Right atrium auricular region (tissue), 2 donors: ENCODE measurements at regions not wholly inside any gene's neighbourhood (a gene's known extent, or its start where the extent isn't known, plus 50 kb on each side); places are given as distances from the start of the nearest gene placed in this dataset.

Source experiments
- DNase-seq: peaks from one replicate; pipeline ENCODE4 v3.0.0-alpha.2; 2019; ENCODE audit warnings: low spot score
- H3K27ac ChIP-seq, 2 donors: fragments of 200-600 bp; sonication (generic); 1 replicate in 1 of 2; 2 replicates in 1 of 2; pipeline ENCODE4 v1.5.1; 2016 to 2019
- H3K27me3 ChIP-seq, 2 donors: fragments of 200-600 bp; sonication (generic); one replicate each; pipeline versions ENCODE4 v1.5.1 to v1.6.0; 2017 to 2019
- H3K36me3 ChIP-seq: fragments of 200-600 bp; sonication (generic); one replicate; pipeline ENCODE4 v1.5.1; 2016
- H3K4me1 ChIP-seq, 2 donors: fragments of 200-600 bp; sonication (generic); one replicate each; pipeline versions ENCODE4 v1.5.1 to v1.6.0; 2017 to 2019
- H3K4me3 ChIP-seq, 2 donors: fragments of 200-600 bp; sonication (generic); 1 replicate in 1 of 2; 2 replicates in 1 of 2; pipeline ENCODE4 v1.5.1; 2017 to 2019; ENCODE audit warnings: mild to moderate bottlenecking in 1 of 2, moderate library complexity in 1 of 2
- H3K9me3 ChIP-seq, 2 donors: fragments of 200-600 bp; sonication (generic); one replicate each; pipeline ENCODE4 v1.5.1; 2019
- CTCF ChIP-seq, 2 donors: fragments of 200-600 bp; sonication (generic); IDR thresholded peaks; one replicate each; pipeline ENCODE4 v1.5.1; 2019; ENCODE audit warnings: antibody characterized with exemption in 2 of 2

DNA sequence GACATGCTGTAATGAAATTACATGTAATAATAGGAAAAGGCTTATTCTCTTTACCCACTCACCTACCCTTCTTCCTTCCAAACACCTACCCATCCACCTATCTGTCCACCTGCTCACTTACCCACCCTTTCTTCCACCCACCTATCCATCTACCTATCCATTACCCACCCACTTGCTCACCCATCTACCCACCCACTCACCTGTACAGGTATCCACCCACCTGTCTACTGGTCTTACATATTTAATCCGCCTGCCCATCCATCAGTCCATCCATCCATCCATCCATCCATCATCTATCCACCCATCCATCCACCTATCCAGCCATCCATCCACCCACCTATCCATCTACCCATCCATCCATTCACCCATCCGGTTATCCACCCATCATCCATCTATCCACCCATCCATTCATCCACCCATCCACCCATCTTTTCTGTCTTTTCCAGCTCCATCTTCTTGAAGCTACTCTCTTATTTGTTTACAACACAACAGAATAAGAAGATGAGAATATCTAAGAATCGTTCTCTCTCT lies 133.3 kb upstream of the STX18 start:
- Histone ChIP-seq H3K27me3 (no peaks in the 10 kb centered on the region), H3K9me3 (no peaks in the 10 kb centered on the region), H3K4me1 (no peaks in the 10 kb centered on the region), H3K27ac (no peak overlapping the region), H3K4me3 (no peak overlapping the region), H3K36me3 (no peaks in the 10 kb centered on the region)
- DNase-seq = no peak
- no peak for TF ChIP-seq CTCF (IDR thresholded peaks at IDR 0.05)

GRCh38 chr4:4673070-4673469 lies 131.2 kb upstream of the STX18 start:
- H3K27me3 ChIP-seq = no peaks in the 10 kb centered on the region
- H3K27ac ChIP-seq = no peak overlapping the region
- no peak for TF ChIP-seq CTCF (IDR thresholded peaks at IDR 0.05)
- no peaks in the 10 kb centered on the region for H3K4me1 ChIP-seq
- DNase-seq = no peak
- H3K4me3 ChIP-seq = no peak overlapping the region
- no peaks in the 10 kb centered on the region for H3K9me3 ChIP-seq
- no peaks in the 10 kb centered on the region for H3K36me3 ChIP-seq

- Histone ChIP-seq H3K36me3 (no peaks in the 10 kb centered on the region), H3K9me3 (no peaks in the 10 kb centered on the region), H3K27ac (no peak overlapping the region), H3K4me1 (no peaks in the 10 kb centered on the region), H3K27me3 (no peaks in the 10 kb centered on the region), H3K4me3 (no peak overlapping the region)
- DNase-seq = no peak
- TF ChIP-seq CTCF (IDR thresholded peaks at IDR 0.05) = no peak
These were observed 130.6 kb upstream of the STX18 start for GRCh38 chr4:4672402-4672801.

GRCh38 chr4:4671774-4672349 lies 130.0 kb upstream of the STX18 start:
- TF ChIP-seq CTCF (IDR thresholded peaks at IDR 0.05) = no peak
- Histone ChIP-seq H3K36me3 (no peaks in the 10 kb centered on the region), H3K4me3 (no peak overlapping the region), H3K27me3 (no peaks in the 10 kb centered on the region), H3K27ac (no peak overlapping the region), H3K9me3 (no peaks in the 10 kb centered on the region), H3K4me1 (no peaks in the 10 kb centered on the region)
- DNase-seq = no peak

GRCh38 chr4:4670869-4671268 lies 129.0 kb upstream of the STX18 start:
- Histone ChIP-seq H3K4me3 (no peak overlapping the region), H3K9me3 (no peaks in the 10 kb centered on the region), H3K27ac (no peak overlapping the region), H3K36me3 (no peaks in the 10 kb centered on the region), H3K4me1 (no peaks in the 10 kb centered on the region), H3K27me3 (no peaks in the 10 kb centered on the region)
- no peak for TF ChIP-seq CTCF (IDR thresholded peaks at IDR 0.05)
- DNase-seq = no peak
